OCI-LY7 (cell line): ENCODE measurements at regions not wholly inside any gene's neighbourhood (a gene's known extent, or its start where the extent isn't known, plus 50 kb on each side); places are given as distances from the start of the nearest gene placed in this dataset.

ENCODE experiments used
- BruUV-seq: library from RNA; stranded (reverse); fragments of 400-500 nt; replicated peaks from 2 replicates; lab custom pipeline; 2021; lab: Mats Ljungman, UMichigan
- CTCF ChIA-PET: fragments of 300-600 bp; sonication (Branson Sonifier 250); formaldehyde crosslinking; loops from one replicate; lab custom pipeline; 2022; ENCODE audit warnings: antibody characterized with exemption; ENCODE audit not compliant: unreplicated experiment; lab: Charles Lee
- POLR2A ChIA-PET: fragments of 300-600 bp; sonication (Branson Sonifier 250); formaldehyde crosslinking; loops from one replicate; lab custom pipeline; 2022; ENCODE audit warnings: antibody characterized with exemption; lab: Charles Lee
- DNase-seq: peaks from one replicate; pipeline ENCODE4 v3.0.0-alpha.2; 2015; ENCODE audit warnings: low spot score
- H2AFZ ChIP-seq: fragments of 200-600 bp; sonication (generic), shearing (Covaris generic); 2 replicates; pipeline ENCODE4 v1.6.1; 2014; ENCODE audit warnings: mild to moderate bottlenecking, antibody characterized with exemption, low read length, moderate library complexity
- H3K27ac ChIP-seq: fragments of 200-600 bp; sonication (generic); 2 replicates; pipeline ENCODE4 v1.5.1; 2014; ENCODE audit warnings: mixed run types, low read depth, mild to moderate bottlenecking, moderate library complexity, low read length, inconsistent platforms; ENCODE audit not compliant: poor library complexity, severe bottlenecking
- H3K36me3 ChIP-seq: fragments of 200-600 bp; sonication (generic); 2 replicates; pipeline ENCODE4 v1.6.1; 2014; ENCODE audit warnings: mild to moderate bottlenecking, antibody characterized with exemption, low read length, moderate library complexity, mixed read lengths; ENCODE audit not compliant: insufficient read depth
- H3K4me1 ChIP-seq: fragments of 200-600 bp; sonication (generic); 2 replicates; pipeline ENCODE4 v1.5.1; 2014; ENCODE audit warnings: mild to moderate bottlenecking, low read length; ENCODE audit not compliant: insufficient read depth, poor library complexity, severe bottlenecking
- H3K4me2 ChIP-seq: fragments of 200-600 bp; sonication (generic); 2 replicates; pipeline ENCODE4 v1.6.1; 2014; ENCODE audit warnings: mild to moderate bottlenecking, low read length
- H3K4me3 ChIP-seq: fragments of 200-600 bp; sonication (generic); 2 replicates; pipeline ENCODE4 v1.5.1; 2014; ENCODE audit warnings: mild to moderate bottlenecking, low read depth, low read length; ENCODE audit not compliant: poor library complexity, severe bottlenecking
- H3K79me2 ChIP-seq: fragments of 200-600 bp; sonication (generic); 2 replicates; pipeline ENCODE4 v1.6.1; 2016; ENCODE audit warnings: low read depth, mild to moderate bottlenecking, low read length, moderate library complexity, mixed read lengths; ENCODE audit not compliant: insufficient read depth
- H3K9me2 ChIP-seq: fragments of 200-600 bp; sonication (generic); 2 replicates; pipeline ENCODE4 v1.6.1; 2016; ENCODE audit warnings: mild to moderate bottlenecking, low read length, mixed read lengths; ENCODE audit not compliant: insufficient read depth
- H3K9me3 ChIP-seq: fragments of 200-600 bp; sonication (generic); 2 replicates; pipeline ENCODE4 v1.6.1; 2014; ENCODE audit warnings: mild to moderate bottlenecking, mixed run types, low read length, mixed read lengths
- H4K20me1 ChIP-seq: fragments of 200-600 bp; sonication (generic); 2 replicates; pipeline ENCODE4 v1.6.1; 2014; ENCODE audit warnings: mild to moderate bottlenecking, antibody characterized with exemption, low read length, moderate library complexity, mixed read lengths; ENCODE audit not compliant: insufficient read depth
- CTCF ChIP-seq: fragments of 200-600 bp; sonication (generic); conservative IDR thresholded peaks from 2 replicates; pipeline ENCODE4 v1.5.1; 2014; ENCODE audit warnings: mild to moderate bottlenecking, antibody characterized with exemption, low read length, moderate library complexity, mixed read lengths
- EZH2phosphoT487 ChIP-seq: fragments of 200-600 bp; sonication (generic); IDR thresholded peaks from 2 replicates; pipeline ENCODE4 v1.6.1; 2018; ENCODE audit warnings: low read depth, borderline replicate concordance, mild to moderate bottlenecking, mixed run types, antibody characterized with exemption, low read length, moderate library complexity, mixed read lengths
- intact Hi-C: fragments of 100-400 bp; cut with micrococcal nuclease; formaldehyde crosslinking; loops from one replicate; pipeline ENCODE4 v1.10.0; 2022; ENCODE audit not compliant: unreplicated experiment

- Histone ChIP-seq H3K9me3 (no peaks in the 10 kb centered on the region), H3K4me3 (no peak overlapping the region), H3K36me3 (no peaks in the 10 kb centered on the region), H4K20me1 (no peaks in the 10 kb centered on the region), H3K79me2 (no peaks in the 10 kb centered on the region), H3K27ac (no peak overlapping the region), H3K4me2 (no peak overlapping the region), H2AFZ (no peak overlapping the region), H3K4me1 (no peaks in the 10 kb centered on the region), H3K9me2 (no peaks in the 10 kb centered on the region)
- intact Hi-C loops, result no loop called here
- POLR2A ChIA-PET, result interaction anchor here (0.6 kb wide), 1 partner anchor 136 kb away, joined by 3 read pairs; no protein-coding TSS in a partner anchor
- TF ChIP-seq CTCF, result no peak
- no peak for TF ChIP-seq EZH2phosphoT487
- DNase-seq, result no peak
- BruUV-seq, result no TSS peak
- CTCF ChIA-PET, result no interaction called here
These were observed 131.6 kb upstream of the FN1 start for GRCh38 chr2:215567504-215567903.

- Histone ChIP-seq H3K4me2 (no peak overlapping the region), H3K4me3 (no peak overlapping the region), H3K27ac (no peak overlapping the region), H4K20me1 (no peaks in the 10 kb centered on the region), H3K4me1 (no peaks in the 10 kb centered on the region), H3K9me3 (no peaks in the 10 kb centered on the region), H3K36me3 (no peaks in the 10 kb centered on the region), H3K9me2 (no peaks in the 10 kb centered on the region), H3K79me2 (no peaks in the 10 kb centered on the region), H2AFZ (no peak overlapping the region)
- ChIA-PET POLR2A (interaction anchor here (0.5 to 0.7 kb wide), 2 partner anchors 19 to 44 kb away, joined by 3 to 5 read pairs; no protein-coding TSS in a partner anchor), CTCF (no interaction called here)
- BruUV-seq, result no TSS peak
- no peak for TF ChIP-seq CTCF
- no peak for TF ChIP-seq EZH2phosphoT487
- intact Hi-C loops, result no loop called here
- DNase-seq, result no peak
These were observed 130.0 kb upstream of the FN1 start for GRCh38 chr2:215565897-215566296.

- no TSS peak for BruUV-seq
- POLR2A ChIA-PET, result no interaction called here
- Histone ChIP-seq H3K4me3 (no peak overlapping the region), H3K36me3 (no peaks in the 10 kb centered on the region), H3K4me1 (no peaks in the 10 kb centered on the region), H3K4me2 (no peak overlapping the region), H4K20me1 (no peaks in the 10 kb centered on the region), H3K9me2 (no peaks in the 10 kb centered on the region), H3K9me3 (no peaks in the 10 kb centered on the region), H2AFZ (no peak overlapping the region), H3K79me2 (no peaks in the 10 kb centered on the region), H3K27ac (no peak overlapping the region)
- CTCF ChIA-PET, result no interaction called here
- DNase-seq, result no peak
- intact Hi-C loops, result loop anchor here (10.0 kb wide), 1 partner anchor 367 kb away; no protein-coding TSS in a partner anchor
- no peak for TF ChIP-seq EZH2phosphoT487
- no peak for TF ChIP-seq CTCF
These were observed 121.8 kb upstream of the FN1 start for GRCh38 chr2:215557701-215558100.
